K562 (cell line): ENCODE measurements at regions not wholly inside any gene's neighbourhood (a gene's known extent, or its start where the extent isn't known, plus 50 kb on each side); places are given as distances from the start of the nearest gene placed in this dataset.

ENCODE experiments used
- ATAC-seq: fragments of 200-7000 bp; cut with Tn5 transposase; 3 replicates; pipeline ENCODE4 v1.9.1; 2020; ENCODE audit warnings: moderate library complexity
- BruUV-seq: library from RNA; stranded (reverse); fragments of 400-500 nt; replicated peaks from 2 replicates; lab custom pipeline; 2021; lab: Mats Ljungman, UMichigan
- CTCF ChIA-PET: fragments of 300-600 bp; formaldehyde crosslinking; extraction: SDS; loops from one replicate; lab custom pipeline; 2021; ENCODE audit warnings: low intra/inter-chr PET ratio; lab: Yijun Ruan, JAX
- POLR2A ChIA-PET: fragments of 300-600, 350-650 bp; sonication (Branson Sonifier 250); formaldehyde crosslinking; extraction: SDS; loops from one replicate; lab custom pipeline; 2021; ENCODE audit warnings: antibody characterized with exemption, inconsistent platforms; lab: Yijun Ruan, JAX
- DNase-seq, 4 experiments: peaks; one replicate each; pipeline versions ENCODE4 v3.0.0 to v3.0.0-alpha.2; 2011 to 2018; ENCODE audit warnings: low spot score in 3 of 4, mixed read lengths in 3 of 4; ENCODE audit errors: extremely low read depth in 1 of 4
- FAIRE-seq: peaks from 2 replicates; lab custom pipeline; 2011; peaks lifted over from hg19 to GRCh38; lab: Jason Lieb, UNC
- H2AFZ ChIP-seq: 2 replicates; pipeline ENCODE4 v1.6.0; 2011; ENCODE audit warnings: low read depth, low read length, control low read depth, inconsistent platforms
- H3K27ac ChIP-seq: fragments of 200-600 bp; 3 replicates; pipeline ENCODE4 v1.8.0; 2011; ENCODE audit warnings: low read depth, mild to moderate bottlenecking, control low read depth, inconsistent platforms, low read length, moderate library complexity, mixed read lengths; ENCODE audit errors: extremely low read depth
- H3K27me3 ChIP-seq, 2 experiments: fragments of 300-600 bp in 1 of 2; 2 replicates in 1 of 2; 3 replicates in 1 of 2; pipeline versions ENCODE4 v1.6.0 to v1.8.0; 2011; ENCODE audit warnings: inconsistent platforms in 2 of 2, low read length in 2 of 2, mild to moderate bottlenecking in 1 of 2, mixed read lengths in 1 of 2, moderate library complexity in 1 of 2; ENCODE audit not compliant: control insufficient read depth in 2 of 2, insufficient read depth in 2 of 2
- H3K36me3 ChIP-seq: fragments of 300-600 bp; 3 replicates; pipeline ENCODE4 v1.8.0; 2011; ENCODE audit warnings: mild to moderate bottlenecking, low read length, inconsistent platforms; ENCODE audit not compliant: control insufficient read depth, insufficient read depth
- H3K4me1 ChIP-seq, 2 experiments: fragments of 200-600 bp in 1 of 2; replicated peaks in 1 of 2; 2 replicates in 1 of 2; 3 replicates in 1 of 2; pipeline versions ENCODE4 v1.5.1 to v1.8.0; 2011; ENCODE audit warnings: inconsistent platforms in 2 of 2, low read length in 2 of 2, mild to moderate bottlenecking in 1 of 2, mixed read lengths in 1 of 2, moderate library complexity in 1 of 2; ENCODE audit not compliant: control insufficient read depth in 2 of 2, insufficient read depth in 2 of 2
- H3K4me2 ChIP-seq: 2 replicates; pipeline ENCODE4 v1.6.1; 2011; ENCODE audit warnings: low read length, control low read depth, inconsistent platforms, mixed read lengths; ENCODE audit not compliant: insufficient read depth
- H3K4me3 ChIP-seq: fragments of 200-600 bp; sonication (generic), shearing (Covaris generic); 2 replicates; pipeline ENCODE4 v1.5.1; 2016; ENCODE audit warnings: control low read depth, inconsistent platforms
- H3K79me2 ChIP-seq: fragments of 200-600 bp; 3 replicates; pipeline ENCODE4 v1.8.0; 2011; ENCODE audit warnings: low read length, inconsistent platforms; ENCODE audit not compliant: control insufficient read depth, insufficient read depth
- H3K9ac ChIP-seq, 2 experiments: 2 replicates each; pipeline versions ENCODE4 v1.6.0 to v1.6.1; 2011; ENCODE audit warnings: low read depth in 2 of 2, low read length in 2 of 2, control low read depth in 1 of 2, inconsistent platforms in 1 of 2, mild to moderate bottlenecking in 1 of 2, mixed read lengths in 1 of 2; ENCODE audit not compliant: insufficient read depth in 1 of 2
- H3K9me1 ChIP-seq: one replicate; pipeline ENCODE4 v1.6.0; 2011; ENCODE audit warnings: inconsistent platforms, mild to moderate bottlenecking, low read length, moderate library complexity; ENCODE audit not compliant: control insufficient read depth, insufficient read depth
- H3K9me3 ChIP-seq: replicated peaks from 2 replicates; pipeline ENCODE4 v1.5.1; 2011; ENCODE audit warnings: low read depth, low read length, inconsistent platforms; ENCODE audit not compliant: control insufficient read depth, insufficient read depth
- H4K20me1 ChIP-seq: replicated peaks from 2 replicates; pipeline ENCODE4 v1.6.1; 2011; ENCODE audit warnings: low read length, inconsistent platforms, mixed read lengths; ENCODE audit not compliant: control insufficient read depth, insufficient read depth
- CBX8 ChIP-seq: fragments of 200-600 bp; sonication (generic); IDR thresholded peaks from 2 replicates; pipeline ENCODE4 v1.6.1; 2012; ENCODE audit warnings: borderline replicate concordance, mixed run types, low read depth, mild to moderate bottlenecking, moderate library complexity, mixed read lengths, low read length, control low read depth, inconsistent platforms; ENCODE audit not compliant: poor library complexity, severe bottlenecking; ENCODE audit errors: extremely low read depth
- MCM3 ChIP-seq: fragments of 450-650 bp; IDR thresholded peaks from 2 replicates; pipeline ENCODE4 v1.6.1; 2016
- MCM5 ChIP-seq: fragments of 450-650 bp; IDR thresholded peaks from 2 replicates; pipeline ENCODE4 v1.6.1; 2016; ENCODE audit warnings: low read depth
- POLR3A ChIP-seq: IDR thresholded peaks from 2 replicates; pipeline ENCODE4 v1.6.1; 2011; ENCODE audit warnings: borderline replicate concordance, mild to moderate bottlenecking, moderate library complexity; ENCODE audit not compliant: insufficient read length, insufficient read depth; ENCODE audit errors: extremely low read depth
- PTTG1 ChIP-seq: fragments of 450-650 bp; IDR thresholded peaks from 2 replicates; pipeline ENCODE4 v1.6.1; 2016; ENCODE audit warnings: low read depth, mild to moderate bottlenecking, missing genetic modification characterization, missing compliant biosample characterization
- SMARCC2 ChIP-seq: fragments of 450-650 bp; IDR thresholded peaks from 2 replicates; pipeline ENCODE4 v1.6.1; 2017; ENCODE audit warnings: antibody characterized with exemption, moderate library complexity, mild to moderate bottlenecking, low read depth
- SNIP1 ChIP-seq: fragments of 450-650 bp; IDR thresholded peaks from 2 replicates; pipeline ENCODE4 v1.7.1; 2017; ENCODE audit warnings: low read depth, mild to moderate bottlenecking
- ZNF274 ChIP-seq: IDR thresholded peaks from 2 replicates; pipeline ENCODE4 v1.6.1; 2011; ENCODE audit warnings: low read depth, mild to moderate bottlenecking, low read length, moderate library complexity, borderline replicate concordance
- ZNF41 ChIP-seq: fragments of 250-450 bp; sonication (Bioruptor Pico); conservative IDR thresholded peaks from 2 replicates; pipeline ENCODE4 v1.4.0; 2020; ENCODE audit warnings: mild to moderate bottlenecking
- ZNF668 ChIP-seq: fragments of 250-450 bp; sonication (Bioruptor Pico); IDR thresholded peaks from 2 replicates; pipeline ENCODE4 v1.8.0; 2022; ENCODE audit warnings: mild to moderate bottlenecking, inconsistent platforms
- ZNF695 ChIP-seq: fragments of 450-650 bp; formaldehyde crosslinking; IDR thresholded peaks from 2 replicates; pipeline ENCODE4 v1.4.0; 2020; ENCODE audit warnings: mild to moderate bottlenecking, moderate library complexity
- ZNF79 ChIP-seq: fragments of 250-450 bp; sonication (Bioruptor Pico); IDR thresholded peaks from 2 replicates; pipeline ENCODE4 v1.4.0; 2020; ENCODE audit warnings: low read depth, mild to moderate bottlenecking, moderate library complexity
- WGBS: fragments of 100-300 bp; shearing (Covaris generic); methylation state at CpG from one replicate; pipeline ENCODE4 v1.1.6; 2016; ENCODE audit warnings: low coverage, mixed read lengths; ENCODE audit not compliant: insufficient coverage; ENCODE audit errors: missing lambda C conversion rate; 5-methylcytosine and 5-hydroxymethylcytosine counted together
- in situ Hi-C: fragments of 300-500 bp; cut with MboI; formaldehyde crosslinking; loops from 4 replicates; pipeline ENCODE4 v1.15.0; 2018; ENCODE audit warnings: inconsistent platforms, mixed read lengths
- intact Hi-C: fragments of 100-400 bp; cut with micrococcal nuclease; formaldehyde crosslinking; loops from 2 replicates; pipeline ENCODE4 v1.14.2; 2022
- TF ChIP-seq, protein P1 (sequence below): sonication (generic); formaldehyde crosslinking; IDR thresholded peaks from 2 replicates; pipeline ENCODE4 v1.8.0; 2023; ENCODE audit warnings: mild to moderate bottlenecking, missing genetic modification reagents
- TF ChIP-seq, protein P2 (sequence below): sonication (generic); formaldehyde crosslinking; IDR thresholded peaks from 2 replicates; pipeline ENCODE4 v1.8.1; 2022; ENCODE audit warnings: missing genetic modification reagents
- TF ChIP-seq, protein P3 (sequence below): sonication (generic); formaldehyde crosslinking; IDR thresholded peaks from 2 replicates; pipeline ENCODE4 v1.8.0; 2022; ENCODE audit warnings: mild to moderate bottlenecking, missing genetic modification reagents, borderline replicate concordance
- TF ChIP-seq, protein P4 (sequence below): sonication (generic); formaldehyde crosslinking; IDR thresholded peaks from 2 replicates; pipeline ENCODE4 v1.8.0; 2022; ENCODE audit warnings: missing genetic modification reagents, mild to moderate bottlenecking, borderline replicate concordance

DNA sequence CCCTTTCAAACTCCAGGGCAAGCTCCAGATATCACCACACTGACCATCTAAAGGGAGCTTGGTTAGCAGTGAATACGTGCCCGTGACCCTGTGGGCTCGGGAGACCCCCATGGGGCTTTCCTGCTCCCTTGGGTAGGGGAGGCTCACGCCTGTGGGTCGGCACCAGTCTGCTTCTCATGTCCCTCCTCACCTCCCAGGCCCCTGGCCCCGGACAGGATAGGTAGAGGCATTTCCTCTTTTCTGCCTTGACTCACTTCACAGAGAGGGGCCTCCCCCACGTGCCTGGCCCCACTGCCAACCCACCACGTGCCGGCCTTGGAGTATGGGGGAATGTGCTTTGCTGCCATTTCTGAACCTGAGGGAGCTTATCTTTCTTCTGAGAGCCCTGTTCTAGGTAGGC is 131.3 kb upstream of the FAM20C start:
- H3K9me3 ChIP-seq, result no peaks in the 10 kb centered on the region
- no peak for FAIRE-seq
- ChIA-PET POLR2A (no interaction called here), CTCF (no interaction called here)
- H3K27ac ChIP-seq, result no peak overlapping the region
- H3K27me3 ChIP-seq, result peaks cover 40 to 96% of the 10 kb centered on the region in 2 experiments
- H2AFZ ChIP-seq, result no peak overlapping the region
- no peaks in the 10 kb centered on the region for H3K9me1 ChIP-seq
- 5% methylated on average over 9 of the region's 9 CpGs for WGBS
- no peak overlapping the region for H3K4me2 ChIP-seq
- H3K4me1 ChIP-seq, result no peaks in the 10 kb centered on the region; a peak in 1 of 5 replicates
- no peaks in the 10 kb centered on the region for H3K79me2 ChIP-seq
- no peak overlapping the region for H3K9ac ChIP-seq
- H4K20me1 ChIP-seq, result peaks cover 4% of the 10 kb centered on the region
- no peak overlapping the region for H3K4me3 ChIP-seq
- no peak for ATAC-seq
- DNase-seq, result no peak
- no TSS peak for BruUV-seq
- in situ Hi-C loops (no loop called here), intact Hi-C loops (no loop called here)
- no peaks in the 10 kb centered on the region for H3K36me3 ChIP-seq
- TF ChIP-seq ZNF695 (CRISPR knock-in tag) (no peak), ZNF41 (CRISPR knock-in tag) (no peak), CBX8 (no peak), SNIP1 (0 out of 2 replicates have a peak, but pooled peaks have one; percentile 27), MCM3 (no peak), PTTG1 (tag) (no peak), MCM5 (no peak), ZNF274 (no peak), POLR3A (no peak), SMARCC2 (no peak), ZNF668 (CRISPR knock-in tag) (no peak), ZNF79 (CRISPR knock-in tag) (no peak)
- TF ChIP-seq, protein P1, sequence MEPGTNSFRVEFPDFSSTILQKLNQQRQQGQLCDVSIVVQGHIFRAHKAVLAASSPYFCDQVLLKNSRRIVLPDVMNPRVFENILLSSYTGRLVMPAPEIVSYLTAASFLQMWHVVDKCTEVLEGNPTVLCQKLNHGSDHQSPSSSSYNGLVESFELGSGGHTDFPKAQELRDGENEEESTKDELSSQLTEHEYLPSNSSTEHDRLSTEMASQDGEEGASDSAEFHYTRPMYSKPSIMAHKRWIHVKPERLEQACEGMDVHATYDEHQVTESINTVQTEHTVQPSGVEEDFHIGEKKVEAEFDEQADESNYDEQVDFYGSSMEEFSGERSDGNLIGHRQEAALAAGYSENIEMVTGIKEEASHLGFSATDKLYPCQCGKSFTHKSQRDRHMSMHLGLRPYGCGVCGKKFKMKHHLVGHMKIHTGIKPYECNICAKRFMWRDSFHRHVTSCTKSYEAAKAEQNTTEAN, result peak; percentile 84; the same call in 1 of the 2 replicates
- TF ChIP-seq, protein P2, sequence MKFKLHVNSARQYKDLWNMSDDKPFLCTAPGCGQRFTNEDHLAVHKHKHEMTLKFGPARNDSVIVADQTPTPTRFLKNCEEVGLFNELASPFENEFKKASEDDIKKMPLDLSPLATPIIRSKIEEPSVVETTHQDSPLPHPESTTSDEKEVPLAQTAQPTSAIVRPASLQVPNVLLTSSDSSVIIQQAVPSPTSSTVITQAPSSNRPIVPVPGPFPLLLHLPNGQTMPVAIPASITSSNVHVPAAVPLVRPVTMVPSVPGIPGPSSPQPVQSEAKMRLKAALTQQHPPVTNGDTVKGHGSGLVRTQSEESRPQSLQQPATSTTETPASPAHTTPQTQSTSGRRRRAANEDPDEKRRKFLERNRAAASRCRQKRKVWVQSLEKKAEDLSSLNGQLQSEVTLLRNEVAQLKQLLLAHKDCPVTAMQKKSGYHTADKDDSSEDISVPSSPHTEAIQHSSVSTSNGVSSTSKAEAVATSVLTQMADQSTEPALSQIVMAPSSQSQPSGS (CRISPR knock-in tag), result 0 out of 2 replicates have a peak, but pooled peaks have one; percentile 48
- TF ChIP-seq, protein P3, sequence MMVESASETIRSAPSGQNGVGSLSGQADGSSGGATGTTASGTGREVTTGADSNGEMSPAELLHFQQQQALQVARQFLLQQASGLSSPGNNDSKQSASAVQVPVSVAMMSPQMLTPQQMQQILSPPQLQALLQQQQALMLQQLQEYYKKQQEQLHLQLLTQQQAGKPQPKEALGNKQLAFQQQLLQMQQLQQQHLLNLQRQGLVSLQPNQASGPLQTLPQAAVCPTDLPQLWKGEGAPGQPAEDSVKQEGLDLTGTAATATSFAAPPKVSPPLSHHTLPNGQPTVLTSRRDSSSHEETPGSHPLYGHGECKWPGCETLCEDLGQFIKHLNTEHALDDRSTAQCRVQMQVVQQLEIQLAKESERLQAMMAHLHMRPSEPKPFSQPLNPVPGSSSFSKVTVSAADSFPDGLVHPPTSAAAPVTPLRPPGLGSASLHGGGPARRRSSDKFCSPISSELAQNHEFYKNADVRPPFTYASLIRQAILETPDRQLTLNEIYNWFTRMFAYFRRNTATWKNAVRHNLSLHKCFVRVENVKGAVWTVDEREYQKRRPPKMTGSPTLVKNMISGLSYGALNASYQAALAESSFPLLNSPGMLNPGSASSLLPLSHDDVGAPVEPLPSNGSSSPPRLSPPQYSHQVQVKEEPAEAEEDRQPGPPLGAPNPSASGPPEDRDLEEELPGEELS (CRISPR knock-in tag), result peak; percentile 96; the same call in 1 of the 2 replicates
- TF ChIP-seq, protein P4, sequence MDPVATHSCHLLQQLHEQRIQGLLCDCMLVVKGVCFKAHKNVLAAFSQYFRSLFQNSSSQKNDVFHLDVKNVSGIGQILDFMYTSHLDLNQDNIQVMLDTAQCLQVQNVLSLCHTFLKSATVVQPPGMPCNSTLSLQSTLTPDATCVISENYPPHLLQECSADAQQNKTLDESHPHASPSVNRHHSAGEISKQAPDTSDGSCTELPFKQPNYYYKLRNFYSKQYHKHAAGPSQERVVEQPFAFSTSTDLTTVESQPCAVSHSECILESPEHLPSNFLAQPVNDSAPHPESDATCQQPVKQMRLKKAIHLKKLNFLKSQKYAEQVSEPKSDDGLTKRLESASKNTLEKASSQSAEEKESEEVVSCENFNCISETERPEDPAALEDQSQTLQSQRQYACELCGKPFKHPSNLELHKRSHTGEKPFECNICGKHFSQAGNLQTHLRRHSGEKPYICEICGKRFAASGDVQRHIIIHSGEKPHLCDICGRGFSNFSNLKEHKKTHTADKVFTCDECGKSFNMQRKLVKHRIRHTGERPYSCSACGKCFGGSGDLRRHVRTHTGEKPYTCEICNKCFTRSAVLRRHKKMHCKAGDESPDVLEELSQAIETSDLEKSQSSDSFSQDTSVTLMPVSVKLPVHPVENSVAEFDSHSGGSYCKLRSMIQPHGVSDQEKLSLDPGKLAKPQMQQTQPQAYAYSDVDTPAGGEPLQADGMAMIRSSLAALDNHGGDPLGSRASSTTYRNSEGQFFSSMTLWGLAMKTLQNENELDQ (CRISPR knock-in tag), result peak; percentile 94
